SK-N-DZ (cell line): ENCODE measurements at regions not wholly inside any gene's neighbourhood (a gene's known extent, or its start where the extent isn't known, plus 50 kb on each side); places are given as distances from the start of the nearest gene placed in this dataset.
"Not testable (repeated sequence)": the region's sequence is repeated elsewhere in the genome, so short reads cannot be mapped to it uniquely, and the experiment has no call there.

ENCODE experiments used
- DNase-seq: peaks from one replicate; pipeline ENCODE4 v3.0.0-alpha.2; 2015; ENCODE audit warnings: low spot score

- DNase-seq: no peak
Observed at GRCh38 chr9:30235068-30235467, 2149.4 kb upstream of the ACO1 start.

GRCh38 chr9:30235564-30235963 is 2148.9 kb upstream of the ACO1 start:
- no peak for DNase-seq

- no peak for DNase-seq
Observed at GRCh38 chr9:30239878-30240277, 2144.6 kb upstream of the ACO1 start.

DNA sequence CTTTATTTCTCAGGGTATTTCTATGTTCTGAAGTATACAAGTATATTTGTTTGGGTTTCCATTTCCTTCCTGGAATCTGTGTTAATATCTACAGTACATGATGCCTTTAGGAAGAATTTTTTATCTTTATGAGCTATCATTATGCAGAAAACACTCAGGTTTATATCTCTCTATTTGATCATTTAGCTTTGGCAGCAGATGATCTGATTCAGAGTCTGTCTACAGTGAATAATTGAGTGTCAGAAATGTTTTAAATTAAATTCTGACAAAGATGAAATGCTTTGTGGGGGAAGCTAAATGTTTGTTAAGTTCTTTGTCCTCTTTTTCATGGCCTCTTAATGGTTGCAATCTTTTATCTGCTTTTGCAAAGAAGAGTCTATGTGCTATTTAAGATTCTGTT is 2141.0 kb upstream of the ACO1 start:
- DNase-seq: no peak

GRCh38 chr9:30244877-30245276 is 2139.6 kb upstream of the ACO1 start:
- no peak for DNase-seq

DNA sequence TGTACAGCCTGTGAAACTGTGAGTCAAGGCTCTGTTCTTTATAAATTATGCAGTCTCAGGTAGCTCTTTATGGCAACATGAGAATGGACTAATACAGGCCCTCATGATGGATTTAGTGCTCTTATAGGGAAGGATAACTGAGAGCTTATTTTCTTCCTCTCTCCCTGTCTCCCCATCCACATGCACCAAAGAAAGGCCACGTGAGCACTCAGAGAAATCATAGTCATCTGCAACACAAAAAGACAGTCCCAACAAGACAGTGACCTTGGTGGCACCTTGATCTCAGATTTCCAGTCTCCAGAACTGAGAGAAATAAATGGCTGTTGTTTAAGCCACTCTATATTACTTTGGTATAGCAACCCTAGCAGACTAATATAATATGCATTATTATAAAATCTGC is 2133.6 kb upstream of the ACO1 start:
- DNase-seq: no peak

- no peak for DNase-seq
Observed at GRCh38 chr9:30258094-30258493, 2126.3 kb upstream of the ACO1 start.

GRCh38 chr9:30280229-30280900 is 2104.1 kb upstream of the ACO1 start:
- no peak for DNase-seq

GRCh38 chr9:30289435-30289834 is 2095.0 kb upstream of the ACO1 start:
- no peak for DNase-seq

GRCh38 chr9:30292026-30292425 is 2092.4 kb upstream of the ACO1 start:
- not testable (repeated sequence) for DNase-seq

DNA sequence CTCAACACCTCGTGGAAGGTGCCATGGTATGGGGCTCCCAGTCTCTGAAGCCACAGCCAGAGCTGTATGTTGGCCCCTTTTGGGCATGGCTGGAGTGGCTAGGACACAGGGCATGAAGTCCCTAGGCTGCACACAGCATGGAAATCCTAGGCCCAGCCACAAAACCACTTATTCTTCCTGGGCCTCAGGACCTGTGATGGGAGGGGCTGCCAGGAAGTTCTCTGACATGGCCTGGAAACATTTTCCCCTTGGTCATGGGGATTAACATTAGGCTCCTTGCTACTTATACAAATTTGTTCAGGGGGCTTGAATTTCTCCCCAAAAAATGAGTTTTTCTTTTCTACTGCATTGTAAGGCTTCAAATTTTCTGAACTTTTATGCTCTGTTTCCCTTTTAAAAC is 2091.2 kb upstream of the ACO1 start:
- DNase-seq: no peak

DNA sequence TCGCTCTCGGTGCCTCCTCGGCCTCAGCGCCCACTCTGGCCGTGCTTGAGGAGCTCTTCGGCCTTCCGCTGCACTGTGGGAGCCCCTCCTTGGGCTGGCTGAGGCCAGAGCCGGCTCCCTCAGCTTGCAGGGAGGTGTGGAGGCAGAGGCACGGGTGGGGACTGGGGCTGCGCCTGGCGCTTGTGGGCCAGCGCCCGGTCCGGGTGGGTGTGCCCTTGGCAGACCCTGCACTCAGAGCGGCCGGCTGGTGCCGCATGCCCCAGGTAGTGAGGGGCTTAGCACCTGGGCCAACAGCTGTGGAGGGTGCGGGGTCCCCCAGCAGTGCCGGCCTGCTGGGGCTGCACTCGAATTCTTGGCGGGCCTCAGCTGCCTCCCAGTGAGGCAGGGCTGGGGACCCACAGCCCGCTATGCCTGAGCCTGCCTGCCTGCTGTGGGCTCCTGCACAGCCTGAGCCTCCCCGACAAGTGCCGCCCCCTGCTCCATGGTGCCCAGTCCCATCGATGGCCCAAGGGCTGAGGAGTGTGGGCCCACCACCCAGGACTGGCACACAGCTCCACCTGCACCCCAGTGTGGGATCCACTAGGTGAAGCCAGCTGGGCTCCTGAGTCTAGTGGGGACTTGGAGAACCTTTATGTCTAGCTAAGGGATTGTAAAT is 2085.2 kb upstream of the ACO1 start:
- no peak for DNase-seq

- DNase-seq: no peak
Observed at GRCh38 chr9:30301271-30301963, 2083.0 kb upstream of the ACO1 start.

- no peak for DNase-seq
Observed at GRCh38 chr9:30310711-30311110, 2073.7 kb upstream of the ACO1 start.

DNA sequence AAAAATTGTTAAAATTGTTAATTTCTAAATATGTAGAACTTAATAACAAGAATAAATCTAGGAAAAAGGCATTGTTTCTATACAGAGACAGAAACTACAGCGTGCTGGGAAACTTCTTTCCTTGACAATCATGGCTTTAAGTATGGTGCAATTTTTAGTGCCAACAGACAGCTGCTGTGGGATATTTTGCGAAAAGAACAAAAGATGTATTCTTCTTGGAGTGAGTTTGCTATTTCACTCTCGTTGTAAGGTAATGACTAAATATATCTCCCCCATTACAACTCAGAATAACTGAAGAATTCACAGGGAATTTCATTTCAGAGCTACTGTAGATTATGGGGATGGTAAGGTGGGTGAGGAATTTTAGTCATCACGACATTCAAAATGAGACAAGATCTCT is 2055.0 kb upstream of the ACO1 start:
- no peak for DNase-seq

GRCh38 chr9:30348904-30349303 is 2035.5 kb upstream of the ACO1 start:
- no peak for DNase-seq

GRCh38 chr9:30349526-30350513 is 2034.6 kb upstream of the ACO1 start:
- DNase-seq: no peak

- no peak for DNase-seq
Observed at GRCh38 chr9:30356221-30356620, 2028.2 kb upstream of the ACO1 start.

DNA sequence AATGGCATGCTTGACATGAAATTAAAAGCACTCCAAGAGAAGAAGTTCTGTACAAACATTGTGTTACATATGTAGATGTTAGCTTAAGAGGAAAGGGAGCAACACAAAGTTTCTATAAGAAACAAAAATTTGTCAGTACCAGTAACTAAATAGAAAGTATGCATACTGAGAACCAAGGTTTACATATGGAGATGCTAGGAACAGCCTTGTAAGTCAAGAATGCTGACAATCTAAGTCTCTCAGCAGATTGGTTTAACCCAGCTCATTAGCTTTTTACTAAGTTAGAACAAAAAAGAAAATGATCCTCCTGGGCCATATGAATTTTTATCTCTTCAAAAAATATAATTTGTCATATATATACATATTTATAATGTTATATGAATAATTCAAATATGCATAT is 2022.1 kb upstream of the ACO1 start:
- no peak for DNase-seq

DNA sequence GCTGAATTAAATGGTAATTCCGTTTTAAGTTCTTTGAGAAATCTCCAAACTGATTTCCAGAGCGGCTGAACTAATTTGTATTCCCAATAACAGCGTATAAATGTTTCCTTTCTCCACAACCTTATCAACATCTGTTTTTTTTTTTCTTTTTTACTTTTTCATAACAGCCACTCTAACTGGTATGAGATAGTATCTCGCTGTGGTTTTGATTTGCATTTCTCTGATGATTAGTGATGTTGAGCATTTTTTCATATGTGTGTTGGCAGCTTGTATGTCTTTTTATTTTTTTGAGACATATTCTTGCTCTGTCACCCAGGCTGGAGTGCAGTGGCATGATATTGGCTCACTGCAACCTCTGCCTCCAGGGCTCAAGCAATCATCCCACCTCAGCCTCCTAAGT is 2018.3 kb upstream of the ACO1 start:
- DNase-seq: not testable (repeated sequence)

DNA sequence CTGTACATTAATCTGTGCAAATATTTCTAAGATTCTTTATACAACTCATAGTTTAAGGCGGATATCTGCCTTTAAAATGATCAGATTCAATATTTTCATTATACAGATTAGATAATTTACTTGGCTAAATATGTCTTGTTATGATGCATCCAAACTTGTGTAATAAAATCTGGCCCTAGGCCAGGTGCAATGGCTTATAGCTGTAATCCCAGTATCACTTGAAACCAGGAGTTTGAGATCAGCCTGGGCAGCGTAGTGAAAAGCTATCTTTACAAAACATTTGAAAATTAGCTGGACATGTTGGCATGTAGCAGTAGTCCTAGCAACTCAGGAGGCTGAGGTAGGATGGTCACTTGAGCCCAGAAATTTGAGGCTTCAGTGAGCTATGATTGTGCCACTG is 2002.2 kb upstream of the ACO1 start:
- no peak for DNase-seq

GRCh38 chr9:30410273-30410672 is 1974.2 kb upstream of the ACO1 start:
- no peak for DNase-seq
